ENCODE measurements at regions not wholly inside any gene's neighbourhood (a gene's known extent, or its start where the extent isn't known, plus 50 kb on each side); places are given as distances from the start of the nearest gene placed in this dataset.

DNA sequence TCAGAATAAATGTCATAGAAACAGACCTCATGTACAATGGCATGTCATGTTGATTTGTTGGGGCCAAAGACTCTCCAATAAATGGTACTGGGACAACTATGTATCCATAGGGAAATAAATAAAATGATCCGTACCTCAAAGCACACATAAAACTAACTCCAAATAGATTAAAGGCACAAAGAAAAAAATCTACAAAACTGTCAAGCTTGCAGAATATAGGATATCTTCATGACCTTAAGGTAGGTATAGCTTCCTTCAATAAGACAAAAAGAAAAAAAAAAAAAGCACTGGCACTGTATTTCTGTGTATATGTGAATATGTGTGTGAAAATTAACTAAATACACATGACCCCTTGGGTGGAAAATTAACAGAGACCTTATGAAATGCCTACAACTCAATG is 101.9 kb downstream of the DIRAS2 start:
- TF ChIP-seq JUND (IDR thresholded peaks at IDR 0.05) (no peak), ZNF274 (IDR thresholded peaks at IDR 0.05; ENCODE audit: low read depth, low read length) (no peak)
